Esophagus mucosa (tissue), 1 donor: ENCODE measurements at regions not wholly inside any gene's neighbourhood (a gene's known extent, or its start where the extent isn't known, plus 50 kb on each side); places are given as distances from the start of the nearest gene placed in this dataset.
"Not testable (repeated sequence)": the region's sequence is repeated elsewhere in the genome, so short reads cannot be mapped to it uniquely, and the experiment has no call there.

ENCODE experiments used
- ATAC-seq: fragments of 200-7000 bp; cut with Tn5 transposase; one replicate; pipeline ENCODE4 v1.9.1; 2020
- donor health status: DM: yes; HTN: yes; CAD: no.

DNA sequence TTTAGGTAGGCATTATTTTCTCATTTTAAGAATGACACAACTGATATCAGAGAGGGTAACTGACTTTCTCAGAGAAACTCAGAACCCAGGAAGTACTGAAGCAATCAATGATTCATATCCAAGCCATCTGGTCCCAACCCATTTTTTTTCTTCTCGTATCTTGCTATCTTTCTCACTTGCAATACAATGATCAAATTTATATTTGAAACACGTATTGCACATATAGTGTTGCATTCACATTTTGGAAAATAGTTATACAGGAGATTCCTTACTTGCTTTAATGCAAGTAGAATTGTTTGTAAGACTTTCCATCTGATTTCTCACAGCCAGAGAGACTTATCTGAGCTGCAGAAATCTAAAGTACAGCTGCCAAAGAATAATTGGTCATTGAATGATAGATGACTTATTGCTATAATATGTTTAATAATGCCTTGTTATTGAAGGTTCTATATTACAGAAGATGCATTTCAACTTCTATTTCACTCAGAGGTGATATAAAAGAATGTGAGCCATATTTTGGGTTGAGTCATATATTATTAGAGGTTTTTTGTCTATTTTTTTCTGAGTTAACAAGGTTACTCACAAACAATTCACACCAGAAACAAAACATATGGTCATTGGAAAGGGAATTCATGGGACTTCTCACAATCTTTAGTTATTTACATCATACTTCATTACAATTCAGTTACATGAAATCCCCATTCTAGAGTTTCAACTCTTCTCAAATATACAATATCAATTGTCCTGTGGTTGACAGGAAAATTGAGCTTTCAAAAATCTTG is 337.5 kb upstream of the CITED2 start:
- no peak for ATAC-seq

DNA sequence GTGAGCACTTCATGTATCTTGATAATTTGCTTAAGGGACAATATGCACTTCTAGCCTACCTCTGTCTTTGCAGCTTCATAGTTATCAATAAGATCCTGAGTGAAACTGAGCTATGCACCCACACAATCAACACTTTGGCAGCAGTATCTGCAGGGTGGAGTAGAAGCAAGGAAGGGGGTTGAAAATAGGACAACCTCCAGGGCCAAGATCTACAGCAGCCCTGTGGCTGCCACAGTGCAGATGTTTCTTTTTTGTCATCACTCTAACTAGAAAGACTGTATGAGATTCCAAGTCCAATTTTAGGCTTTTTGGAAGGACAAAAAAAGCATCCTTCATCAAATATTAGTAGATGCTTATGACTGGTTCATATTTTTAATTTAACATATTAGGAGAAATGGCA is 336.1 kb upstream of the CITED2 start:
- ATAC-seq: no peak

- ATAC-seq: no peak
Measured at GRCh38 chr6:139708337-139709199, 334.1 kb upstream of the CITED2 start.

DNA sequence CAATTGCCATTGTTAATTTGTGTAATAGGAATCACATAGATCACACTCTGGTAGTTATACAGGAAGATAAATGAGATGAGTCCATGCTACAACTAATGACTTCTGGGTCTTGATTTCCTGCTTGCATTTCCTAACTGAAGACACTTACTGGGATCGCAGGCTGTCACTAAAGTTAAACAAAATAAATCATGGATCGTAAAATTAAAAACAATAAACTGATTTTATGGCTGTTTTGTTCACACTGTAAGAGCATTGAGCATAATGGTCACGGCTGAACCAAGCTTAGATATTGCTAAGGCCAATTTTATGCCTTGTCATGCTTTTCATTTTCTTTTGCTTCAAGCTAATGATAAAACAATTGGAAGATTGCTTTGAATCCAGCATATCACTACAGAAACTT is 332.5 kb upstream of the CITED2 start:
- ATAC-seq: no peak

DNA sequence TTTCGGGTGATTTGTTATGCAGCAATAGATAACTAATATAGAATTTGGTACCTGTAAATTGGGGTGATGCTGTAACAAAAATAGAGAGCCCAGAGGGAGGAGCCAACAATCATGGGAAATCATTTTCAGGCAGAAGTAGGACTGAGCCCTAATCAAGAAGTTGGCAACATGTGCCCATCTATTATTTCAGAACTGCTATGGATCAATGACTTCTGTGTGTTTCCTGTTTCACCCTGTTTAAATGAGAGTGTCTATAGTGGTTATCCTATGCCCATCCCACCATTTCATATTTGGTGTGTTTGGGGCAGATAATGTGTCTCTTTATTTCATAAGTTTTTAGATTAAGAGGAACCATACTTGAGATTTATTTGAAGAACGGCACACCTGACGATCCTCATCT is 330.8 kb upstream of the CITED2 start:
- ATAC-seq: no peak

GRCh38 chr6:139703780-139704179 is 329.3 kb upstream of the CITED2 start:
- no peak for ATAC-seq

- ATAC-seq: no peak
Measured at GRCh38 chr6:139702706-139703105, 328.3 kb upstream of the CITED2 start.

GRCh38 chr6:139701695-139702094 is 327.2 kb upstream of the CITED2 start:
- no peak for ATAC-seq

- ATAC-seq: no peak
Measured at GRCh38 chr6:139701003-139701402, 326.6 kb upstream of the CITED2 start.

GRCh38 chr6:139699911-139700310 is 325.5 kb upstream of the CITED2 start:
- ATAC-seq: no peak

DNA sequence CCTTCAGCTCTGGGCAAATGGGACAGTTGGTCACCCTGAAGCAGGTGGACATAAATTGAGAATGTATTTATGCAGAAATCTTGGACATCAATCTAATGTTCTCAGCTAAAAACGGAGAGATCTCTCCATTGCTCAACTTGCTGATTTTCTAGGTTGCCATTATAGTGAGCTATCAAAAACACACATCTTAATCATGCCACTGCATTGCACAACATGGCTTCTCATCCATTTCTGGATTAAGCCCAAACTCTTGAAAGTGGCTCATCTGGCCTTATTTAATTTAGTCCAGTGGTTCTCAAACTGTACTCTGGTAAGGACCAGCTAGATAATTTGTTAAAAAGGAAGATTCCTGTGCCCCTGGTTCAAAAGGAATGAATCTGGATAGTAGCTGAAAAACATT is 324.9 kb upstream of the CITED2 start:
- no peak for ATAC-seq

- ATAC-seq: no peak
Measured at GRCh38 chr6:139698526-139699176, 324.2 kb upstream of the CITED2 start.

DNA sequence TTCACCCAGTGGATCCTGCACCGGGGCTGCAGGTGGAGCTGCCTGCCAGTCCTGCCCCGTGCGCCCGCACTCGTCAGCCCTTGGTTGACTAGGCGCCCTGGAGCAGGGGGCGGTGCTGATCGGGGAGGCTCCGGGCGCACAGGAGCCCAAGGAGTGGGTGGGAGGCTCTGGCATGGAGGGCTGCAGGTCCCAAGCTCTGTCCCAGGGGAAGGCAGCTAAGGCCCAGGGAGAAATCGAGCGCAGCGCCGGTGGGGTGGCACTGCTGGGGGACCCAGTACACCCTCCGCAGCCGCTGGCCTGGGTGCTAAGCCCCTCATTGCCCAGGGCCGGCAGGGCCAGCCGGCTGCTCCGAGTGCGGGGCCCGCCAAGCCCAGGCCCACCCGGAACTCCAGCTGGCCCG is 323.4 kb upstream of the CITED2 start:
- ATAC-seq: not testable (repeated sequence)

DNA sequence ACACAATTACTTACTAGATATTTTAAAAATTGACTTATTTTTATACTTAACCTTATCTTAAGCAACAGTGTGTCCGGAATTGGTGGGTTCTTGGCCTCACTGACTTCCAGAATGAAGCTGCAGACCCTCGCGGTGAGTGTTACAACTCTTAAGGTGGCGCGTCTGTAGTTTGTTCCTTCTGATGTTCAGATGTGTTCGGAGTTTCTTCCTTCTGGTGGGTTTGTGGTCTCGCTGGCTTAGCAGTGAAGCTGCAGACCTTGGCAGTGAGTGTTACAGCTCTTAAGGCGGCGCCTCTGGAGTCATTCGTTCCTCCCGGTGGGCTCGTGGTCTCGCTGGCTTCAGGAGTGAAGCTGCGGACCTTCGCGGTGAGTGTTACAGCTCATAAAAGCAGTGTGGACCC is 322.5 kb upstream of the CITED2 start:
- ATAC-seq: not testable (repeated sequence)

GRCh38 chr6:139695361-139695760 is 320.9 kb upstream of the CITED2 start:
- no peak for ATAC-seq

DNA sequence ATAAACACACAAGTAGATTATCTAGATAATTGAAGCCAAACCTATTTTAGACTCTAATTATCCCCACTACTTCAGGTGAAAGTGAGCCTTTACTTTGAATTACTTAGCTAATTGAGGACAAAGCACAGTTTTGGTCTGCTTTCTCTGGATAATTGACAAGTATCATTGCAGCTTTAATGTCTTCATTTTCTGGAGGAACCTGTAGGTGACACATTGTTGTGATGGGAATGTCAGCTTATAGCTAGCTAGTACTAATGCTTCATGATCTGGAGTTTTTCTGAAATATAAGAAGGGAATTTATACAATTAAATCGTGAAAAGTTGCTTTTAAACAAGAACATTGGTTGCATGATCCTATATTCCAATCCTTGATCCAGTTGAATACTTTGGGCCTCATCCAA is 319.3 kb upstream of the CITED2 start:
- no peak for ATAC-seq

GRCh38 chr6:139690007-139690406 is 315.6 kb upstream of the CITED2 start:
- ATAC-seq: no peak

DNA sequence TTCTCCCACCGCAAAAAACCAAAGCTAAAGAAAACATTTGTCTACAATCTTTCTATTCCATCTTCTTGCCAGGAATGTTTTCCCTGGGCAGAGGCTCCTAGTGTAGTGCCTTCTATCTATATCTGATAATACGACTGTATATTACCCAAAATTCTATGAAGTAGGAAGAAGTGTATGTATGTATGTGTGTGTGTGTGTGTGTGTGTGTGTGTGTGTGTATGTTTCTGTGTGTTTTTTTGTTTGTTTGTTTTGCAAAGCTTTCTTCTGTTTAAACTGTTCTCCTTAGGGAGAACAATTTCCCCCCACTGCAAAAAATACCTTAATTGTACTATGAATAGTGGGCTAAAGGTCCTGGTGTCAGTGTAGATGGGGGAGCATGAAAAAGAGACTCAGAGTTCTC is 312.6 kb upstream of the CITED2 start:
- ATAC-seq: no peak

GRCh38 chr6:139686308-139686707 is 311.9 kb upstream of the CITED2 start:
- no peak for ATAC-seq

GRCh38 chr6:139685009-139685408 is 310.6 kb upstream of the CITED2 start:
- ATAC-seq: no peak

- ATAC-seq: no peak
Measured at GRCh38 chr6:139680819-139681218, 306.4 kb upstream of the CITED2 start.

DNA sequence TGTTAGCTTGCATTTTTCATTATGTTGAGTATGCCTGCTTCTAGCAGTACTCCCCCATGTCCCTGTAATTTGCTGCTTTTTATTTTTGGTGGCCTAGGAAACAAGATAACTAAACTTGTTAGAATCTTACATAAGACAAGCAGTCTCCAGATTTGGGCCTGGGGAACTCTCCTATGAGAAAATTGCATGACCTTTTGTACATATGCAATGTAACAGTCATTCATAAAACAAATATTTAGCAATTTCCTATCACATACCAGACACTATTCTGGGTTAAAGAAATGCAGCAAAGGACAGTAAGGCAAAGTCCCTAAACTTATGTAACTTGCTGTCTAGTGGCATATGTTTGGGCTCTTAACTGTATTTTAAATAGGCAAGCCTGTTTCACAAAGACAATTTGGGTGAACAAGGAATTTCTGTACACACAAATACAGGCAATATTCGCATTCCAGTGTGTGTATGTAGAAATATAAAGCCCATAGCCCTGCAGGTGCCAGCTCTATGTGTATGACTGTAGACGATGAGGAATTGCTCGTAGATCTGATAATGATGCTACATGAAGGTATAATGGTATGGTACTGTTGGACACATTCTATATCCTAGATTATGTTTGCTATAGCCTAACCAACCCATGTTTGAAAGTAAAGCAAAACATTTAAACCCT is 305.2 kb upstream of the CITED2 start:
- ATAC-seq: no peak

DNA sequence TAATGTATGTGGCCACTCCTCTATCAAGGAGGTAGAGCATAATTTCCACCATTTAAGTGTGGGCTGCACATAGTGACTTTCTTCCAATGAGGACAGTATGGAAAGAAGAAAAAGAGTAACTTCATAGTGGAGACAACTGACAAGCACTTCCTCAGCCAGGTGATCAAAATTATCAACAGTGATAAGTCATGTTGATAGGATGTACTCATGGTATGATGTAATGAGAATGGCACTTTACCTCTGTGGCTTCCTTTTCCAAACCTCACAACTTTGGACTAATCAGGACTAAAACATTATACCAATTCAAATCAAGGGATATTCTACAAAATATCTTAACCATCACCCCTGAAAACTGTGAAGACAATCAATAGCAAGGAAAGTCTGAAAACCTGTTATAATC is 302.3 kb upstream of the CITED2 start:
- no peak for ATAC-seq
